Hematopoietic multipotent progenitor cell treated with erythropoietin and hydrocortisone succinate and interleukin-3 and kit ligand, for 8 days (in vitro differentiated cells): ENCODE measurements at regions not wholly inside any gene's neighbourhood (a gene's known extent, or its start where the extent isn't known, plus 50 kb on each side); places are given as distances from the start of the nearest gene placed in this dataset.
A peak's percentile ranks its signal among the peaks of the same experiment; 100 is the strongest.

Source experiments
- DNase-seq: peaks from one replicate; pipeline ENCODE4 v3.0.0-alpha.2; 2015

- no peak for DNase-seq
Observed at GRCh38 chr3:148090156-148090555, 607.5 kb upstream of the AGTR1 start.

GRCh38 chr3:148092624-148093347 lies 604.9 kb upstream of the AGTR1 start:
- DNase-seq = no peak

- DNase-seq = no peak
Observed at GRCh38 chr3:148093753-148094152, 604.0 kb upstream of the AGTR1 start.

- DNase-seq = no peak
Observed at GRCh38 chr3:148095962-148096361, 601.7 kb upstream of the AGTR1 start.

- DNase-seq = no peak
Observed at GRCh38 chr3:148100476-148100875, 597.2 kb upstream of the AGTR1 start.

- DNase-seq = no peak
Observed at GRCh38 chr3:148101061-148101460, 596.6 kb upstream of the AGTR1 start.

- no peak for DNase-seq
Observed at GRCh38 chr3:148102156-148102555, 595.5 kb upstream of the AGTR1 start.

GRCh38 chr3:148106062-148106461 lies 591.6 kb upstream of the AGTR1 start:
- no peak for DNase-seq

- DNase-seq = no peak
Observed at GRCh38 chr3:148126956-148127355, 570.7 kb upstream of the AGTR1 start.

- DNase-seq = no peak
Observed at GRCh38 chr3:148128136-148128535, 569.6 kb upstream of the AGTR1 start.

- DNase-seq = no peak
Observed at GRCh38 chr3:148131990-148132638, 565.6 kb upstream of the AGTR1 start.

- DNase-seq = no peak
Observed at GRCh38 chr3:148136816-148137215, 560.9 kb upstream of the AGTR1 start.

- no peak for DNase-seq
Observed at GRCh38 chr3:148146241-148146640, 551.5 kb upstream of the AGTR1 start.

GRCh38 chr3:148146947-148147826 lies 550.5 kb upstream of the AGTR1 start:
- DNase-seq = no peak

GRCh38 chr3:148147903-148148302 lies 549.8 kb upstream of the AGTR1 start:
- no peak for DNase-seq

GRCh38 chr3:148149556-148149955 lies 548.1 kb upstream of the AGTR1 start:
- no peak for DNase-seq

GRCh38 chr3:148150141-148150540 lies 547.6 kb upstream of the AGTR1 start:
- no peak for DNase-seq

GRCh38 chr3:148158210-148158609 lies 539.5 kb upstream of the AGTR1 start:
- DNase-seq = peak; percentile 14

- no peak for DNase-seq
Observed at GRCh38 chr3:148162132-148162531, 535.6 kb upstream of the AGTR1 start.

- no peak for DNase-seq
Observed at GRCh38 chr3:148168347-148168746, 529.4 kb upstream of the AGTR1 start.

- no peak for DNase-seq
Observed at GRCh38 chr3:148173851-148174250, 523.9 kb upstream of the AGTR1 start.

- DNase-seq = no peak
Observed at GRCh38 chr3:148175214-148175613, 522.5 kb upstream of the AGTR1 start.

GRCh38 chr3:148178503-148178902 lies 519.2 kb upstream of the AGTR1 start:
- DNase-seq = no peak

- no peak for DNase-seq
Observed at GRCh38 chr3:148184798-148185197, 512.9 kb upstream of the AGTR1 start.
